Activated CD4-positive, alpha-beta T cell treated with anti-CD3 and anti-CD28 coated beads, Interleukin-10, Interleukin-2, amounts not matched to agents 100 ng/mL and 50 ng/mL, durations not matched to agents 16 hours and 8 hours (primary cell): ENCODE measurements at regions not wholly inside any gene's neighbourhood (a gene's known extent, or its start where the extent isn't known, plus 50 kb on each side); places are given as distances from the start of the nearest gene placed in this dataset.
"Not testable (repeated sequence)": the region's sequence is repeated elsewhere in the genome, so short reads cannot be mapped to it uniquely, and the experiment has no call there.

ENCODE experiments used
- DNase-seq: peaks from one replicate; pipeline ENCODE4 v3.0.0-alpha.2; 2020

- DNase-seq = no peak
These were observed 567.3 kb upstream of the ZNF804A start for GRCh38 chr2:184030989-184031388.

- DNase-seq = no peak
These were observed 566.8 kb upstream of the ZNF804A start for GRCh38 chr2:184031402-184032147.

GRCh38 chr2:184032983-184033382 lies 565.3 kb upstream of the ZNF804A start:
- DNase-seq = no peak

- DNase-seq = no peak
These were observed 561.1 kb upstream of the ZNF804A start for GRCh38 chr2:184037273-184037672.

- DNase-seq = no peak
These were observed 558.8 kb upstream of the ZNF804A start for GRCh38 chr2:184039493-184039892.

GRCh38 chr2:184040230-184040629 lies 558.1 kb upstream of the ZNF804A start:
- DNase-seq = no peak

GRCh38 chr2:184041077-184041476 lies 557.3 kb upstream of the ZNF804A start:
- no peak for DNase-seq

GRCh38 chr2:184041777-184042176 lies 556.6 kb upstream of the ZNF804A start:
- no peak for DNase-seq

GRCh38 chr2:184047536-184047935 lies 550.8 kb upstream of the ZNF804A start:
- no peak for DNase-seq

- no peak for DNase-seq
These were observed 548.8 kb upstream of the ZNF804A start for GRCh38 chr2:184049566-184049965.

- DNase-seq = no peak
These were observed 545.0 kb upstream of the ZNF804A start for GRCh38 chr2:184053326-184053725.

GRCh38 chr2:184054419-184054818 lies 543.9 kb upstream of the ZNF804A start:
- not testable (repeated sequence) for DNase-seq

GRCh38 chr2:184057910-184058309 lies 540.4 kb upstream of the ZNF804A start:
- DNase-seq = no peak

GRCh38 chr2:184060268-184060667 lies 538.1 kb upstream of the ZNF804A start:
- DNase-seq = not testable (repeated sequence)

GRCh38 chr2:184067502-184067901 lies 530.8 kb upstream of the ZNF804A start:
- DNase-seq = no peak

- no peak for DNase-seq
These were observed 525.9 kb upstream of the ZNF804A start for GRCh38 chr2:184072470-184072869.

GRCh38 chr2:184078496-184078895 lies 519.8 kb upstream of the ZNF804A start:
- no peak for DNase-seq

GRCh38 chr2:184091456-184091855 lies 506.9 kb upstream of the ZNF804A start:
- DNase-seq = no peak

GRCh38 chr2:184113696-184114403 lies 484.5 kb upstream of the ZNF804A start:
- no peak for DNase-seq

GRCh38 chr2:184114439-184114838 lies 483.9 kb upstream of the ZNF804A start:
- DNase-seq = no peak

GRCh38 chr2:184119989-184120800 lies 478.1 kb upstream of the ZNF804A start:
- DNase-seq = no peak

GRCh38 chr2:184125867-184126266 lies 472.5 kb upstream of the ZNF804A start:
- no peak for DNase-seq

GRCh38 chr2:184129073-184129472 lies 469.3 kb upstream of the ZNF804A start:
- no peak for DNase-seq

- DNase-seq = no peak
These were observed 460.4 kb upstream of the ZNF804A start for GRCh38 chr2:184137955-184138354.
